Erythroblast (primary cell): ENCODE measurements at regions not wholly inside any gene's neighbourhood (a gene's known extent, or its start where the extent isn't known, plus 50 kb on each side); places are given as distances from the start of the nearest gene placed in this dataset.

Experiments
- GATA1 ChIP-seq: IDR thresholded peaks from 2 replicates; pipeline ENCODE4 v1.6.1; 2011; ENCODE audit warnings: low read depth, mild to moderate bottlenecking, control low read depth, low read length, moderate library complexity
- POLR2A ChIP-seq: IDR thresholded peaks from 2 replicates; pipeline ENCODE4 v1.6.1; 2011; ENCODE audit warnings: mild to moderate bottlenecking, low read length

GRCh38 chr11:23789200-23789853, 707.5 kb upstream of the LUZP2 start:
- TF ChIP-seq POLR2A, result no peak
- TF ChIP-seq GATA1, result no peak
